ENCODE measurements at regions not wholly inside any gene's neighbourhood (a gene's known extent, or its start where the extent isn't known, plus 50 kb on each side); places are given as distances from the start of the nearest gene placed in this dataset.

DNA sequence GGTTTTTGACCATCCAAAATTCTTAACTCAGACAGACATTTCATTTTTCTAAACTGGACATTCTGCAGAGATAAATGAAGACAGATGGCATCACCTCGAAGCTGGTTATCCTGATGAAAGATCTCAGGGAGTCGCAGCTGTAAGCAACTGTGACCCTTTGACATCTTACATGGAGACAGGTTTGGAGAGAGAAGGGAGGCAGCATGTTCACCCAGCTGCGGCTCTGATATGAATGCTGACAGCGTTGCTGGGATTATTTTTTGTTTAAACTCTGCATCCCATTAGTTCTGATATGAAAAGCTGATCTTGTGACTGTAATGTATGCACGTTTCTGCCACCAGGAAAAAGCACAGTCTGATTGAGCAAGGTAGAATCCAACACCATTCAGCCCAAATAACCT lies 89.4 kb downstream of the C6orf118 start:
- TF ChIP-seq, protein P1, sequence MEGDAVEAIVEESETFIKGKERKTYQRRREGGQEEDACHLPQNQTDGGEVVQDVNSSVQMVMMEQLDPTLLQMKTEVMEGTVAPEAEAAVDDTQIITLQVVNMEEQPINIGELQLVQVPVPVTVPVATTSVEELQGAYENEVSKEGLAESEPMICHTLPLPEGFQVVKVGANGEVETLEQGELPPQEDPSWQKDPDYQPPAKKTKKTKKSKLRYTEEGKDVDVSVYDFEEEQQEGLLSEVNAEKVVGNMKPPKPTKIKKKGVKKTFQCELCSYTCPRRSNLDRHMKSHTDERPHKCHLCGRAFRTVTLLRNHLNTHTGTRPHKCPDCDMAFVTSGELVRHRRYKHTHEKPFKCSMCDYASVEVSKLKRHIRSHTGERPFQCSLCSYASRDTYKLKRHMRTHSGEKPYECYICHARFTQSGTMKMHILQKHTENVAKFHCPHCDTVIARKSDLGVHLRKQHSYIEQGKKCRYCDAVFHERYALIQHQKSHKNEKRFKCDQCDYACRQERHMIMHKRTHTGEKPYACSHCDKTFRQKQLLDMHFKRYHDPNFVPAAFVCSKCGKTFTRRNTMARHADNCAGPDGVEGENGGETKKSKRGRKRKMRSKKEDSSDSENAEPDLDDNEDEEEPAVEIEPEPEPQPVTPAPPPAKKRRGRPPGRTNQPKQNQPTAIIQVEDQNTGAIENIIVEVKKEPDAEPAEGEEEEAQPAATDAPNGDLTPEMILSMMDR (conservative IDR thresholded peaks at IDR 0.05; ENCODE audit: low read depth, low read length): no peak
- TF ChIP-seq SMC3 (IDR thresholded peaks at IDR 0.05; ENCODE audit: low read depth, low read length): no peak
- no peak for TF ChIP-seq POLR2A (IDR thresholded peaks at IDR 0.05; ENCODE audit: low read depth, low read length)
- TF ChIP-seq FOS (IDR thresholded peaks at IDR 0.05; ENCODE audit: low read depth, low read length): no peak
- TF ChIP-seq RFX5 (IDR thresholded peaks at IDR 0.05; ENCODE audit: low read depth, low read length): no peak
- no peak for TF ChIP-seq CHD1 (IDR thresholded peaks at IDR 0.05; ENCODE audit: low read depth, low read length)
- no peak for TF ChIP-seq BHLHE40 (IDR thresholded peaks at IDR 0.05; ENCODE audit: low read depth, low read length)
- TF ChIP-seq MAFK (IDR thresholded peaks at IDR 0.05; ENCODE audit: low read depth, low read length): no peak
- TF ChIP-seq MAZ (IDR thresholded peaks at IDR 0.05; ENCODE audit: borderline replicate concordance, low read depth, low read length): no peak
- TF ChIP-seq RCOR1 (IDR thresholded peaks at IDR 0.05; ENCODE audit: insufficient replicate concordance, low read length): no peak
- TF ChIP-seq NFE2L2 (IDR thresholded peaks at IDR 0.05; ENCODE audit: low read depth, low read length): no peak

Measured in IMR-90 (cell line).